GM21528 (cell line): ENCODE measurements at regions not wholly inside any gene's neighbourhood (a gene's known extent, or its start where the extent isn't known, plus 50 kb on each side); places are given as distances from the start of the nearest gene placed in this dataset.
"Not testable (repeated sequence)": the region's sequence is repeated elsewhere in the genome, so short reads cannot be mapped to it uniquely, and the experiment has no call there.

Experiments used
- ATAC-seq: cut with Tn5 transposase; IDR thresholded peaks from one replicate; pipeline ENCODE4 v1.9.1; 2021; ENCODE audit warnings: mild to moderate bottlenecking, moderate library complexity; ENCODE audit not compliant: unreplicated experiment, low FRiP score

DNA sequence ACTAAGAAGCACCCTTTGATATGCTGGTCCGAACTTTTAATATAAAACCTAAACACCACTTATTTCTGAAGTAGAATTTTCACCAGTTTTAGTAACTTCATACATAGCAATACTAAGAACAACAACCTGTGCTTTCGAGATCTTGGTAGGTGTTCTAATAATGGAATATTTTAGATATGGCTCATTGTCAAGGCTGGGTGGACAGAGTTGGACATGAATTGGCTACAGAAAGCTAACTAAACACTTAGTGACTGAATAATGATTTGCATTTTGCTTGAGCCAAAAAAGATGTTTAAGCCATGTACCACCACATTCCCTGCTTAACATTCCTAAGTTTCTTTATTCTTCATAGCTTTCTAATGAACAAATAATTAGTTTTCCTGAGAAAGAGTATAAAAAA, 344.3 kb upstream of the SGCG start:
- ATAC-seq, result no peak

DNA sequence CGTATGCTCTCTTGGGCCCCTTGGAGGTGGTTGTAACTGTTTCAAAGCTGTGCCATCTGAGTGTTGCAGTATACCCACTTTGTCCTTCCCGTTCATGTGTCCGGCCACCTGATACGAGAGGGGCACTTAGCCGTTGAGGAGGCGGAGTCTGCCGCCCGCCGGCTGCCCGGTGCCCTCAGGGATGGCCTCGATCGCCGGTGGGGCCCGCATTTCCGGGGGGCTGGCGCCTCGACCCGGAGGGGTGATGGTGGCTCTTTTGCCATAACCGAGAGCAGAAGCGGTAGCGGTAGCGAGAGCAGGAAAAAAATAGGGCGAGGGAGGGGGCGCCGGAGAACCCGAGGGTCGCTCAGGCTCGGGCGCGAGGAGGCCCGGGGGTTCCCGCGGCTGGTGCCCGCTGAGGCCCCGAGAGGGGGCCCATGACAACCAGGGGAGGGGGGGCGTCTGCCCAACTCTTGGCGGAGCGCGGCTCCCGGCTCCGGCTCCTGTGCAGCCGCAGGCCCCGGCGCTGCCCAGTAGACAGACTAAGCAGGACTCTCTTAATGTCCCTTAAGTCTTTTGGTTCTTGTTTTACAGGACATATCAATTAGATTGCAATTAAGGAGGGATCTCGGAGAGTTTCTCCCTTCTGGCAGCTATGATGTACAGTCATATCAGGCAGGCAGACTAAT, 342.7 kb upstream of the SGCG start:
- no peak for ATAC-seq

DNA sequence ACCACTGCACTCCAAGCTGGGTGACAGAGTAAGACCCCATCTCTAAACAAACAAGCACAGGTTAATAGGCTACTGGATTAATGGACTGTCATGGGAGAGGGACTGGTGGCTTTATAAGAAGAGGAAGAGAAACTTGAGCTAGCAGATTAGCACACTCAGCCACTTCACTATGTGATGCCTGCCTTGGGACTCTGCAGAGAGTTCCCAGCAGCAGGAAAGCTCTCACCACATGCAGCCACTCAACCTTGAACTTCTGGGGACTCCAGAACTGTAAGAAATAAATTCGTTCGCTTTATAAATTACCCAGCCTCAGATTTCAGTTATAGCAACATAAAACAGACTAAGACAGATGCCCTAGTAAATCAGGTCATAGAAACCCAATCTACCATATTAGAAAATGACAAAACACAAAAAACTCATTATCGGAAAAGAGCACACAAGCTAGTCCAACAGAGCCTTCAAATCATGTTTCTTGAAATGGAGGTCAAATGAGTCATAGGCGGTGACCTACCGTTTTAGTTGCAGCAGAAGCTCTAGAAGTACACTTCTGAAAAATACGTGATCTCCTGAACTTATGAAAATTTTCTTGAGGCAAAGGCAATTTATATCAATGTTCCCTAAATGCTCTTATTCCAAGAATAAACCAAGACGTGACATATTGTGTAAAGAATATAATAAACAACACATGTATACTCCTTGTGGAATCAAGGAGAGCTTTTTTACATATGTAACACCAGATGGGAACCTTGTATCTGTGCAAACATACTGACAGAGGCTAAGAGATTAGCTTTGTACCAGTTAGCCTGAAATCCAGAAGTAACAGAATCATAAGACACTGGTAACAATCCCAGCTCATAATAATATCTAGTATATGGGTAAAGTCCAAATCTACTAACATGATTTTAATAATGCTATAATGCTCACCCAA, 340.9 kb upstream of the SGCG start:
- no peak for ATAC-seq

DNA sequence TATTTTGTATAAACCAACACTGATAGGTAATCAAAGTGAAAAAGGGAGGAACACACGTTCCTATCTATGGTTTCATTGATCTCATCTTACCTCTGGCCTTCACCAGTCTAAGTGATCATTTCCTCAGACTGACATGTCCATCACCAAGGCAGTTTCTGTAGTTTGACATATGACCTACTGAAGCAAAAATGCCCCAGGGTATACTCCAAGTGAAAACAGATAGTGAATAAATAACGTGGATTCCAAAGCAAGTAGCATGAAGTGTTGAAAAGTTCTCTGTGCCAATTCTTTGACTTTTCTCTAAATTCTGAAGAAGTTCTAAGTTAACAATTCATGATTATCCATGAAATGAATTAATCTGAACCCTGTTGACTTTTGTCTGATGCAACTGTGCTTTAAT, 334.2 kb upstream of the SGCG start:
- no peak for ATAC-seq

DNA sequence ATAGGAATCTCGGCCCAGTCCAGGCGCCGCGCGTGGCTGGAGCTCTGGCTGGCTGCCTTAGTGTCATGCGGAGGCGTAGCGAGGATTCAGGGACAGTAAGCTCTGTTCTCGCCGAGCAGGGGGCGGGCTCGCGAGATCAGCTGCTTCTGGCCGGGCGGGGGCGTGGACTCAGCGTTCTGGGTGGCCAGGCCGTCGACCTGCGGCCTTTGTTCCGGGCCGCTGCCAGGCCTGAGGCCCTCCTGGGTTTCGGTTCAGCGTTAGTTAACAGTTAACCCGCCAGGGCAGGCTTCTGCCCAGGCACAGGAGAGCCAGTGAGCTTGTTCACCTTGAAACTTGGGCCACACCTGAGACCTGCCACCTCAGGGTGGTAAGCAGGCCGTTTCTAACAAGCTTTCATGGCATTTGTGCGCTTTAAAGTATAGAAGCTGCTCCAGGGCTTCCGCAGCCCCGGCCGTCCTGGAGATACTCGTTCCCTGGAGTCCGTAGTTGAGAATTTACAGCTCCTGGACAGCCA, 332.2 kb upstream of the SGCG start:
- ATAC-seq, result no peak

DNA sequence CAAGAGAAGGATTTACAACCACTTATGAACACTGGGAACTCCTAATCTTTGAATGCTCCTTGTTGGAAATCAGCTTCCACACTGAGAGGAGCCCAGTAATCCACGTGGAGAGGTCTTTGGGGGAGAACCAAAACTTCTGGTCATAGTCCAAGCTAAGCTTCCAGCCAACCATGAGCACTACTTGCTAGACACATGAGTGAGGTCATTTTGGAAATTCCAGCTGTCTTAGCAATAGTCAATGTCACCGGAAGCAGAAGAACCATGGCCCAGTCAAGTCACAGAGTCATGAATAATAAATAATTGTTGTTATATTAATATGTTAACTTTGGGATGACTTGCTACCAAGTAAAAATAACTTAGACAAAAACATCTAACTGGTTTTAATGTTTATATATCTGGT, 324.9 kb upstream of the SGCG start:
- ATAC-seq, result no peak

DNA sequence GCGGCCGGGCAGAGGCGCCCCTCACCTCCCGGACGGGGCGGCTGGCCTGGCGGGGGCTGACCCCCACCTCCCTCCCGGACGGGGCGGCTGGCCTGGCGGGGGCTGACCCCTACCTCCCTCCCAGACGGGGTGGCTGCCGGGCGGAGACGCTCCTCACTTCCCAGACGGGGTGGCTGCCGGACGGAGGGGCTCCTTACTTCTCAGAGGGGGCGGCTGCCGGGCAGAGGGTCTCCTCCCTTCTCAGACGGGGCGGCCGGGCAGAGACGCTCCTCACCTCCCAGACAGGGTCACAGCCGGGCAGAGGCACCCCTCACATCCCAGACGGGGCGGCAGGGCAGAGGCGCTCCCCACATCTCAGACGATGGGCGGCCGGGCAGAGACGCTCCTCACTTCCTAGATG, 321.8 kb upstream of the SGCG start:
- ATAC-seq, result not testable (repeated sequence)

DNA sequence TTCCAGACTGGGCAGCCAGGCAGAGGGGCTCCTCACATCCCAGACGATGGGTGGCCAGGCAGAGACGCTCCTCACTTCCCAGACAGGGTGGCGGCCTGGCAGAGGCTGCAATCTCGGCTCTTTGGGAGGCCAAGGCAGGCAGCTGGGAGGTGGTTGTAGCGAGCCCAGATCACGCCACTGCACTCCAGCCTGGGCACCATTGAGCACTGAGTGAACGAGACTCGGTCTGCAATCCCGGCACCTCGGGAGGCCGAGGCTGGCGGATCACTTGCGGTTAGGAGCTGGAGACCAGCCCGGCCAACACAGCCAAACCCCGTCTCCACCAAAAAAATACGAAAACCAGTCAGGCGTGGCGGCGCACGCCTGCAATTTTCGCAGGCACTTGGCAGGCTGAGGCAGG, 321.4 kb upstream of the SGCG start:
- ATAC-seq, result not testable (repeated sequence)

DNA sequence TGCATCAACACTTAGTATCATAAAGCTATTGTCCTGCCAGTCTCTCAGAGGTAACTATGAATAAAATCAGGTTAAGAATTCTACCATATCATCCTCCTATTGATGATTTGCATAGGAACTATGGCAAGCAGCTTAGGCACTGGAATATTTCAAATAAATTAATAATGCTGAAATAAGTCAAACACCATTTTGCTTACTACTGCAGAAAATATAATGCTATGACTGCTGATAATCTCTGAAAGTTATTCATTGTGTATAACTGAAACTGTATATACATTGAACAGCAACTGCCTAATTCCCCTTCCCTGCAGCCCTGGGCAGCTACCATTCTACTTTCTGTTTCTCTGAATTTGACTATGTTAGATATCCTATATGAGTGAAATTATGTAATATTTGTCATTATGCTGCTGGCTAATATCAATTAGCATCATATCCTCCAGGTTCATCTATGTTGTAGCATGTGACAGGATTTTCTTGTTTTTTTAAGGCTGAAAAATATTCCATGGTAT, 318.8 kb upstream of the SGCG start:
- ATAC-seq, result no peak

DNA sequence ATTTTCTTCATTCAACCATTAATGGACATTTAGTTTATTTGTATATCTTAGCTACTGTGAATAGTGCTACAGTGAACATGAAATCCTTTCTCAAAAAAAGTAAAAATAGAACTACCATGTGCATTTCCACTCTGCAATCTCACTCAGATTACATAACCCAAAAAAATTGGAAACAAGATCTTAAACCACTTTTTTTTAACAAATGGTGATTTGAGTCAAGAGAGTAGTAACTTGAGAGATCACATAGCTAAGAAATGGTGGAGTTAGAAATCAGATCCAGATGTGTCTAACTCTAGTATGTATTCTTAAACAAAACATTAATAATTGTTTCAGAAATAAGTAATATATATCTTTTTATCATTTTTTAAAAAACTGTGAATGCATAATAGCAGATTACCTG, 318.3 kb upstream of the SGCG start:
- no peak for ATAC-seq

DNA sequence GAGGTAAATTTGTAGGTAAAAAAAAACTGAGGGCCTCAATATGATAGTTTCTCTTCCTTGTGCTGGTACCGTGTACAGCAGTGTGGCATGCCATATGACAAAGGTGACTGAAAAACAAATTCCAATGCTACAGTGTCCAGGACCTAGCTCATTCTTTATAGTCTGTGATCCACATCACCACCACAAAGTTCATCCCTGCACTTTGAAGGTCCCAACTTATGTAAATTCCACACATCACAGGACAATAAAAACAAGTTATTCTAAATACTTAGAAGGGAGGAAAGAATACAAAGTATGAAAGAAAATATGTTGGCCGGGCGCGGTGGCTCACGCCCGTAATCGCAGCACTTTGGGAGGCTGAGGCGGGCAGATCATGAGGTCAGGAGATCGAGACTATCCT, 314.6 kb upstream of the SGCG start:
- no peak for ATAC-seq

DNA sequence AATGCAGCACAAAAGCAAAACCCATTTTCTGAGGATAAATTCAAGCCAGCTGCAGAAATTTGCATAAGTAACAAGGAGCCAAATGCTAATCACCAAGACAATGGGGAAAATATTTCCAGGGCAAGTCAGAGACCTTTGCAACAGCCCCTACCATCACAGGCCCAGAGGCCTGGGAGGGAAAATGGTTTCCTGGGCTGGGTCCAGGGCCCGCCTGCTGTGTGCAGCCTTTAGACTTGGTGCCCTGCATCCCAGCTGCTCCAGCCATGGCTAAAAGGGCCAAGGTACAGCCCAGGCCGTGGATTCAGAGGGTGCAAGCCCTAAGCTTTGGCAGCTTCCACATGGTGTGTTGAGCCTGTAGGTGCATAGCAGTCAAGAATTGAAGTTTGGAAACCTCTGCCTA, 309.5 kb upstream of the SGCG start:
- ATAC-seq, result no peak

DNA sequence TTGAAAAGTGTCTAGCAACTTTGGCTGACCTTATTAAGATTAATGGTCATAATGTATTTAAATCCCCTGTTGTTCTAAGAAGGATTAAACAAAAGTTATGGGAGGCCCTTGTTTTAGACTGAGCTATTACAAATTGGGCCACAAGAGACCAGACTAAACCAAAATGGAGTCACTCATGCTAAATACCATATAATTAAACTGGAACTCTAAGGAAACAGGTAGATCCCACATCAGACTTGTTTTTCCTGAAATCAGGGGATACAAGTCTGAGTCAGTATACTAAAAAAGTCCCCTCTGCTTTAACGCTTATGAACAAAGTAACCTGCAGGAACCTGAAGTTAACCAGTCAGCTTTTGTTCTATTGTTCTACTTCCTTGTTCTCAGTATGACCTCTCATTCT, 305.9 kb upstream of the SGCG start:
- ATAC-seq, result no peak

DNA sequence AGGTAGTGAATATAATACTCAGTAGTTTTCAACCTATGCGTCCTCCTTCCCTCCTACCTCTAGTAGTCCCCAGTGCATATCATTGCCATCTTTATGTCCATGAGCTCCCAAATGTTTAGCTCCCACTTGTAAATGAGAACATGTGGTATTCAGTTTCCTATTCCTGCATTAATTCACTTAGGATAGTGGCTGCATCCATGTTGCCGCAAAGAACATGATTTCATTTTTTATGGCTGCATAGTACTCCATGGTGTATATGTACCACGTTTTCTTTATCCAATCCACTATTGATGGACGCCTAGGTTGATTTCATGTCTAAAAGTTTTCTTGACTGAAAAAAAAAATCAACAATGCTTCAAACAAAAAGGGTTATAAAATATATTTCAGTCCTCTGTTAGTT, 303.4 kb upstream of the SGCG start:
- no peak for ATAC-seq

DNA sequence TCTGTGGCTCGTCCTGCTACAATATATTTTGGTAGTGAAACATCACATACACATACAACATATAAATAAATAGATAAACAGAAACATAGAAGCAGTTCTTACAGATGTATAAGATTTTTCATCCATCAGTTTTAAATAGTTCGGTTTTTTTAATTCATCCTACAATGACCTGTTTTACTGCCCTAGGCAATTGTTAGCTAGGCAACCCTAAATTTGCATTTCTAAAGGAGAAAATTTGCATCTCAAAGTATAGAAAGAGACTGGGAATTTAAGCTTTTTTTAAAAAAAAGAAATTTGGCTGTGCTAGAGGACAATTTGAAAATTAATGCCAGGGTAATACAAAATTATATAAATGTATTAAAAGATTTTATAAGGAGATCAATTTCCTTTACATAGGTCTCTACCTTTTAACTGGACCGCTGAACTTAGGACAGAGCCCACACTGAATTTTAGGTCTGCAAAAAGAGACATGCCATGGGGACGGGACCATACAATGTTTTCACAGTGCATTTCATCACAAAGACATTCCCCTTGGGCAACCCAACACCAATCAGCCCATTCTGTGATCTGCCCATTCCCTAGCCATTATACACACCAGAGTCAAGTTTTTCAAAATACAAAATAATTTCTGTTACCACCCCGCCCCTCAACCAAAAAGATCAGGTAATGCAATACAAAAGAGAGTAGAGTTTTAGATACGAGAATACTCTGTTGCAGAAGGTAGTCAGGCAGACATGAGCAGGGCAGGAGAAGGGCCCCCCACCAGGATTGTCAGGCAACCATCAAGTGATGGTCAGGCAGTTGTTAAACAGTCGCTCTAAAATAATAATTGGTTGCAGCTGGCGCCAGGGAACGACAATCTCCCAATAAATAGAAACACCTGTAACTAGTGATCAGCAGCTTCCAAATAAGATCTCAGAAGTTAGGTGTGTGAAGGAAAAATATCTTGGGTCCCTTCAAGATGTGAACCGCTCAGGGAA, 299.7 kb upstream of the SGCG start:
- no peak for ATAC-seq

DNA sequence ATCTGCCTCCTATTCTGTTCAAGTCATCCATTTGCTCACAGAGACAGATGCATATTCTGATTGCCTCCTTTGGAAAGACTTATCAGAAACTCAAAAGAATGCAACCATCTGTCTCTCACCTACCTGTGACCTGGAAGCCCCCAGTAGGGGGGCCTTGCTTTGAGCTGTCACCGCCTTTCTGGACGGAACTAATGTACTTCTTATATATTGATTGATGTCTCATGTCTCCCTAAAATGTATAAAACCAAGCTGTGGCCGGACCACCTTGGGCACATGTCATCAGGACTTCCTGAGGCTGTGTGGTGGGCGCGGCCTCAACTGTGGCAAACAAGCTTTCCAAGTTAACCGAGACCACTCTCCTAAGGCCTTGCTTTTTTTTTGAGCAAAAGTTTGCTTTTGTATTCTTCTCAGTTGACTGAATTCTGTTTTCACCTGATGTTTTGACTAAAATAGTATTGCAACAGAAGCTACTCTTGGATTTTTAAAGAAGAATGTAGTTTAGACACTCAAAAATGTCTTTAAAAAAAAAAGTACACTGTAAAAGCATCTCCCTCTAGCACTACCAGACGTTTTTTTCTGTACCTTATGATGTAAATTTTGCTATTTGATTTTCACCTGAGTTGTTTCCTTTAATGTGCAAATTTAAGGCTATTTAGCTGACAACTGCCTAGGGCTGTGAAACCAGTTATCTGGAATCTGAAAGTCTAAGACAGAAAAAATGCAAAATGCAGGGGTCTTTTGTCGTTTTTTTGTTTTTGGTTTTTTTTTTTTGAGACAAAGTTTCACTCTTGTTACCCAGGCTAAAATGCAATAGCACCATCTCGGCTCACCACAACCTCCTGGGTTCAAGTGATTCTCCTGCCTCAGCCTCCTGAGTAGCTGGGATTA, 298.8 kb upstream of the SGCG start:
- not testable (repeated sequence) for ATAC-seq

DNA sequence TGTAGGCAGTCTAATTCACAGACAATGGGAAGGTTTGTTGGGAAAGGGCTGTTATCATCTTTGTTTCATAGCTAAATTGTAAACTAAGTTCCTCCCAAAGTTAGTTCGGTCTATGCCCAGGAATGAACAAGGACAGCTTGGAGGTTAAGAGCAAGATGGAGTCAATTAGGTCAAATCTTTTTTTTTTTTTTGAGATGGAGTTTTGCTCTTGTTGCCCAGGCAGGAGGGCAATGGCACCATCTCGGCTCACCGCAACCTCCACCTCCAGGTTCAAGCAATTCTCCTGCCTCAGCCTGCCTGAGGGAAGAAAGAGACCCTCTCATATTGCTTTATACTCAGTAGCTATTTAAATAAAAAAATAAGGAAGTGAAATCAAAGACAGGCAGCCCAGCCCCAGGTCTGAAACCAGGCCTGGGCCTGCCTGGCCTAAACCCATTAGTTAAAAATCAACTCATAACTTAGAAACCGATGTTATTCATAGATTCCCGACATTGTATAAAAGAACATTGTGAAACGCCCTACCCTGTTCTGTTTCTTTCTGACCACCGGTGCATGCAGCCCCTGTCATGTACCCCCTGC, 297.4 kb upstream of the SGCG start:
- no peak for ATAC-seq

DNA sequence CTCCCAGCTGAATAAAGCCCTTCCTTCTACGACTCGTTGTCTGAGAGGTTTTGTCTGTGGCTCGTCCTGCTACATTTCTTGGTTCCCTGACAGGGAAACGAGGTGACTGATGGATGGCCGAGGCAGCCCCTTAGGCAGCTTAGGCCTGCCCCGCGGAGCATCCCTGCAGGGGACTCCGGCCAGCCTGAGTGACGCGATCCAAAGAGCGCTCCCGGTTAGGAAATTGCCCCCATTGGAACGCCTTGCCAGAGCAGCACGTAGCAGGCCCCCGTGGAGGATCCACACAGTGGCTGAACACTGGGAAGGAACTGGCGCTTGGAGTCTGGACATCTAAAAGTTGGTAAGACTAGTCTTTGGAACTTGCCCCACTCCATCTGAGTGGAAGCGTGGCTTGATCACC, 296.8 kb upstream of the SGCG start:
- ATAC-seq, result no peak

DNA sequence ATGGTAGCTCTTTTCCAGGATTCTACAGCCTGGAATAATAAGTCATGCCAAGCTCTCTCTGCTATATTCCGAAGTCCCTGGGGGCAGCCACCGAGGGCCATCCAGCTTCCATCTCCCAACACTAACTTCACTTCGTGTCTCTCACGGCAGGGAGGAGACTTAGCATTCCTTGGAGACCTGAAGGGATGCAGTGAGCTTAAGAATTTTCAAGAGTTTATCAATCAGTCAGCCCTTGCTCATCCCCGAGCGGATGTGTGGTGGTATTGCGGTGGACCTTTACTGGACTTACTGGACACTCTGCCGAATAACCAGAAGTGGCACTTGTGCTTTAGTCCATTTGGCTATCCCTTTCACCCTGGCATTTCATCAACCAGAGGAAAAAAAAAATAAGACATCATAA, 294.7 kb upstream of the SGCG start:
- not testable (repeated sequence) for ATAC-seq
